ENCODE measurements at regions not wholly inside any gene's neighbourhood (a gene's known extent, or its start where the extent isn't known, plus 50 kb on each side); places are given as distances from the start of the nearest gene placed in this dataset.

DNA sequence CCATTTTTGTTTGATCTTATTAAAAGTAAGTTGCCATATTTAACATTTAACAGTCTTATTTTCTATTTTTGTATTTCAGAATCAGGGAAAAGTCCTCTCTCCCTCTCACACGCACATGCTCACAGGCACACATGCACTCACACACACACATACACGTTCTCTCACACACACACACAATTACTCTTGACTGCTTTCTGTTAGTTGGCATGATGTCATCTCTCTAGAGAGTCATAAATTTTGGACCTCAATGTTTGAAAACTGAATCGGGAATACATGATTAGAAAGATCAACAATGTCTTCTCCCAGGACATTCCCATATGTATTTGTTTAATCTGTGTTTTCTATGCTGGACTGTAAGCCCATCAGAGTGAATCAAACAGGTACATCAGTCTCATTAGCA, 165.7 kb upstream of the AHR start:
- no peak for DNase-seq

DNA sequence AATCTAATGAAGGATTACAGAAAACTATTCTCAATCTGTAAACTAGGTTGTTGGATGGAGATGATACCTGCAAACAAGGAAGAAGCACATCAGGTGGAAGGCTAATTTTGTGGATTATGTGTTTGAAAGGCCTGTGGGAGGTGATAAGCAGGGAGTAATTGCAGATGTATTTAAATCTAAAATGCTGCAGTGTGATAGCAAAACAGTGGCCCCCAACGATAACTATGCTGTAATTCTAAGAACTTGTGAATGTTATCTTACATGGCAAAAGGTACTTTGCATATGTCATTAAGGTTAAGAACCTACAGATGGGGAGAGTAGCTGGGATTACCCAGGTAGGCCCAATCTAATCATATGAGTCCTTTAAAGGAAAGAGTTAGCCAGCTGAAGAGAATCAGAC, 164.5 kb upstream of the AHR start:
- DNase-seq: no peak

DNA sequence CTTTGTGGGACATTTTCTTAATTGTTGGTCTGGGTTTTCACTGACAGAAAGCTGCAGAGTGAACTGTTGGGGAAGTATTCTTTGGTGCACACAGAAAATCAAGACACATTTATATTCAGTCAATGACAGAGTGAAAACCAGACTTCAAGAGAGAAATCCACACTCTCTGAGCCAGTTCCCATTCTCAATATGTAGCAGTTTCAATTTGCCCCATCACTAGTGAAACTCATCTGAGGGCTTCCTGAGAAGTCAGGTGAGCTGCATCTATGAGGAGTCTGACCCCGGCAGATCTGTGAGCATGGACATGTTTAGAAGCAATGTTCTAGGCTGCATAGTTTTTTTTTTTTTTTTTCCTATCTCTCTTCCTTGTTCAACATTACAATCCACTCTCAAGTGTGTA, 163.7 kb upstream of the AHR start:
- no peak for DNase-seq

DNA sequence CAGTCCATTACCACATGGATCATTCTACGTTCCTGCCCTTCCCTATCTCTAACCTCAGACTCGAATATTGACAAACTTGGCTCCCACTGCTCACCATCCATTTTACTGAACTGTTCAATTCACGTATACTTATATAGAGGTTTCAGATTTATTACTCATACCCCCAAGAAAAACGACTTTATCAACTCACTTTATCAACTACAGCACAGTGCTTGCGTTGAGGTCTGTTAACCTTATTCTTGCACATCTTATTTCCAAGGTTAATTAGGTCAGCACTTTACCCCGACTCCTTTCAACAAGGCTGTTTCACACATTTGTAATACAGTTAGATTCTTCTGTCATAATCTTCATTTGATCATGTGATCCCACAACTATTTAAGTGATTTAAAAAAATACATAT, 162.3 kb upstream of the AHR start:
- no peak for DNase-seq

DNA sequence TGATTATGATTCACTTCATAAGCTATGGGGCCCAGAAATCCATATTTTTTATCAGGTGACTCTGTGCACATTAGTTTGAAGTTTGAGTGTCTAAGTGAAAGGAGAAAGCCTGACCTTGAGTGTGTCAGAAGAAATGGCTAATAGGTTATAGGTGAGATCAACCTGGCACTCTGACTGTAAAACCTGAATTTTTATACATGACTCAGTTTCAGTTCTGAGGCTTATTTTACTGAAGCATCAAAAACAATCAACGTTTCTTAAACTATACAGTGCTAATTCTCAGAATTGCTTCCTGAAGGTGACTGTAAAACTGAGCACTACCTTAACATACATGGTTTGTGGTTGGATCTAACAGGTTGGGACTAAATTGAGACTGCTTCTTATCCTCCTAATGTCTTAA, 159.4 kb upstream of the AHR start:
- DNase-seq: no peak

DNA sequence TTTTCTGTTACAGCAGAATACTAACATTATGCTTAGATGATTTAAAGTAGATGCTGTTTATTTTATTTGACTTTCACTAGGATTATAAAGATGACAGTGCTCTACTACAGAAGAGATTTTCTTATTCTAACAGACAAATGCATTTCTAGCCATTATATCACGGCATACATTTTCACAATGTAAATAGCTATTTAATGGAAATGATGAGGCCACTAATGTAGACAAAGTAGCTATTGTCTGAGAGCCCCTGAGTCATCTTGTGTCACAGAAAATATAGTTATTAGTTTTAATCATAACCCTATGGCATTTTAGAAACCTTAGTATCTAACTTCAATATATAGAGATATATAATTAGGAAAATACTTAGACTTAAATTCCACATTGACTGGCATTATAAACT, 158.0 kb upstream of the AHR start:
- no peak for DNase-seq

DNA sequence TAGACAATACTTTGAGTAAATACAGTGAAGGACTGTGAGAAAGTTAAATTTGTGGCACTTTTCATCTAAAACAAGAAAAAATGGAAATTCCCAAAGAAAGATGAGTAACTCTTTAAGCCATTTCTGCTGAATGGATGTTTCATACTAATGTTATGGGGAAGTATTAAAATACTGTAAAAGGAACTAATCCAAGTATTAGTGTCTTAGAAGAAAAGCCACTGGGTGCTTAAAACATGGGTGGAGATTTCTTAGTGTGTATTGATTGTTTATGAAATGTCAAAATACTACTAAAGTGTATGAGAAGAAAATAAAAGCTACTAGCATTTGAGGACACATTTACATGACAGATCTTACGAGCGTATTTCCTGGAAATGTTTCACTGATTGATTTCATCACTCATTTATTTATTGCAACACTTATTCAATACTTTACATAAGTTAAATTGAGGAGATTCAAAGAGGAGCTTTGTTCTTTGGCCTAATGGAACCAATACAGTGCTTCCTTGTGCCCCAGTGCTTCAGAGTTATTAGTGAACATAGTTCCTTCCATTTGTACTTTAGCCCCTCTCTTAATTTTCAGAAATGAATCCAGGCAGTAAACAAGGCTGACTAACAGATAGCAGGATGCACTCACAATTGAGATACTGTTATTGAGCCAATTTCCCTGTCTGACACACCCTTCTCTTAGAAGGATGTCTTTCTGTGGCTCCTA, 155.5 kb upstream of the AHR start:
- DNase-seq: no peak

DNA sequence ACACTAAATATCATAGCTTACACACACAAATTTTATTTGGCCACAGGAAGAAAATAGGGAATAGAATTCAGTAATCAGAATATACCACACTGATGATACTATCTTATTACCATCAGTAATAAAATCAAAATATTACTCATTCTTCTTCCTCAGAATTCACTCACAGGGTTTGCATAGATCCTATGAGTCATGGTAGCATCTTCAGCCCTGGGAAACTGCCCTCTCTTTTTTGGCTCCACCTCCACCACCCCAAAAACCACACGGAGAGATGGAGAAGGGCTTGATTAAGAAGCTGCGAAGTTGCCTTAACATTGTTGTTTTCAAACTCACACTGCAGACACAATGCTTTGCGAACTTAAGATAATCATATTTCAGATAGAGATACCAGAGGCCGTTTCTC, 154.1 kb upstream of the AHR start:
- DNase-seq: peak; percentile 68

DNA sequence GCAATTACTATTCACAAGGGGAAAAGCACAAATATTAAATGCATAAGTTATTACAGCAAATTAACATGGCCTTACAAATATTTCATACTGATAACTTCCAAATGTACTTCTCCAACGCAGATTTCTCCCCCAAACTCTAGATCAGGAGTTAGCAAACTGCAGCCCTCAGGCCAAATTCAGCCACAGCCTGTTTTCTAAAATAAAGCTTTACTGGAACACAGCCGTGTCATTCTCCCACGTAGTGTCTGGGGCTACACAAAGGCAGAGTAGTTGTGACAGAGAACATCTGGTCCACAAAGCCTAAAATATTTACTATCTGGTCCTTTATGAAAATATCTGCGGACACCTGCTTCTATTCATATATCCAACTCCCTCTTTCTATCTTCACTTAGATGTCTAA, 151.8 kb upstream of the AHR start:
- no peak for DNase-seq

DNA sequence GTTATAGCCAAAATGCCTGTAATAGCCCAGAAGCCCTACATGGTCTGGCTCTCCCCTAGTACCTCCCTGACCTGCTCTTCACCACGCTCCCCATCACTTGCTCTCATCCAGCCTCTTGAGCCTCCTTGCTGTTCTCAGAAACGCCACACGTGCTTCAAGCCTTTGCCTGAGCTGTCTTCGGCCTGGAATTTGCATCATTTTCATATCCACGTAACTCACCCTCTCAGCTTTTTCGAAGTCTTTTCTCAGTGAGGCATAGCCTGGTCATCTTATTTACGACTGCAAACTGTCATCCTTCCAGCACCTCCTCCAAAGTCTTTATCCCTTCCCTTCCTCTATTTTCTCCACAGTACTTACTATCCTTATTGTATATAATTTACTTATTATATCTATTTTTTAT, 151.0 kb upstream of the AHR start:
- no peak for DNase-seq

DNA sequence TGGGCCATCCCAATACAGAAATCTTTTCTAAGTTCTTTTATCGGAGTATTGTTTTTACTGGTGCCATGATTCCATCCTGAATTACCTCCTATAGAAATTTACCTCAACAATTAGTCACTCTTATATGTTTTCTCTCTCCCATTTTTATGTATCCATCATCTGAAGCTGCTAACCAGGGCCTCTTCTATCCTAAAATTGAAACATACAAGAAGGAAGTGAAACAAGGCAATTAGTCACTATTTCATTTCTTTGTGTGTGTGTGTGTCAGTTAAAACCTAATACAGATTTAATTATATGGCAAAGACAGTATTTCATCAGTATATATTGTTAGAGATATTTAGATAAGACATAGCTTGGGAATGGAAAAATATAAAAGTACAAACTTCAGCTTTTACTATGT, 148.4 kb upstream of the AHR start:
- DNase-seq: no peak

DNA sequence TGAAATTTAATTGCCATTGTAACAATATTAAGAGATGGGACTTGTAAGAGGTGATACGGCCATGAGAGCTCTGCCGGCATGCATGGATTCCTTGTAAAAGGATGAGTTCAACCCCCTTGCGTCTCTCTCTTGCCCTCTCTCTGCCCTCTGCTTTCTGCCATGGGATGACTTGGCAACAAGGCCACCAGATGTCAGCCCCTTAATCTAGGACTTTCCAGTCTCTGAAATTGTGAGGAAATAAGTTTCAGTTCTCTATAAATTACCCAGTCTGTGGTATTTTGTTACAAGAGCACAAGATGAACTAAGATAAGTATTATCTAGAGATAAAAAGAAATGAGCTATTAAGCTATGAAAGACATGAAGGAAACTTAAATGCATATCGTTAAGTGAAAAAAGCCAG, 145.7 kb upstream of the AHR start:
- DNase-seq: no peak

DNA sequence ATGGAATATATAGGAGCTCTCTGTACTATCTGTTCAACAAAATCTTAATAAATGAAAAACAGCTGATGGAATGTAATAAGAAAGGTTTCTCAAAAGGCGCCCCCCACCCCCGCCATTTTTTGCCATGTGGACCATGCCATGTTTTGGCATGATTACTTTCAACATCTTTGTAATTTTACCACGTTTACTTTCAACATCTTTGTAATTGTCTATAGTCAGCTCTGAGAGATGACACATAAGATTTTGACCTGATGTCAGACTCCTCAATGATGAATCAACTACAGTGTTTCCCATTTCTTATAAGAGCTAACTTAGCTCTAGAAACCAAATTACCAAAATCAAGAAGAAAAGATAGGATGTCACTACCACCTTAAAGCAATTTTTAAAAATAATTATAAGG, 144.9 kb upstream of the AHR start:
- no peak for DNase-seq

DNA sequence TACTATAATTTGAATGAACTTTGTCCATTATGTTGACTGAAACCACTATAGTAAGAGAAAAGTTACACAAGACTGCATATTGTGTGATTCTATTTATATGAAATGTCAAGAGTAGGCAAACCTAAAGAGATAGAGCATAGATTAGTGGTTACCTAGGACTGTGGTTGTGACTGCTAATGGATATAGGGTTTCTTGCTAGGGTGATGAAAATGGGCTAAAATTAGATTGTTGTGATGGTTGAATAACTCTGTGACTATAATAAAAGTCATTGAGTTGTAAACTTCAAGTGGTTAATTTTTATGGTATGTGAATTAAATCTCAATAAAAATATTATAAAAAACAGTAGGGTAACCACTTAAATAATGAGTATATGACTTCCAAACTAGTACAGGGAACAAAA, 142.9 kb upstream of the AHR start:
- no peak for DNase-seq

DNA sequence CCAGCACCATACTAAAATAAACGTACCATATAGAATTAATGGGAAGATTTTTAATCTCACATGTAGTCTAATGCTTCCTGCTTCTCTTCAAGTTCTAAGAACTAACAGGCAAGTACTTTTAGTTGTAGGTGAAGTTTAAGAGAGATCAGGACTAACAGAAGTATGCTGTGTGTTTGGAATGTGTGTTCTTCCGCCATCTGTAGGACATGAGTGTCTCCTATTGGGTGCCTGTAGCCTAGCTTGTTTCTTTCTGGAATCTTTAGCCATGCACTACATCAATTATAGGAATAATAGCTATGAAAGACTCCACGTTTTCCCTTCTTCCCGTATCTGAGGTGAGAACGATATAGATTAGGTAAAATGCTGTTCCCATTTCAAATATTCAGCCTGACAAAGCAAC, 140.2 kb upstream of the AHR start:
- no peak for DNase-seq

DNA sequence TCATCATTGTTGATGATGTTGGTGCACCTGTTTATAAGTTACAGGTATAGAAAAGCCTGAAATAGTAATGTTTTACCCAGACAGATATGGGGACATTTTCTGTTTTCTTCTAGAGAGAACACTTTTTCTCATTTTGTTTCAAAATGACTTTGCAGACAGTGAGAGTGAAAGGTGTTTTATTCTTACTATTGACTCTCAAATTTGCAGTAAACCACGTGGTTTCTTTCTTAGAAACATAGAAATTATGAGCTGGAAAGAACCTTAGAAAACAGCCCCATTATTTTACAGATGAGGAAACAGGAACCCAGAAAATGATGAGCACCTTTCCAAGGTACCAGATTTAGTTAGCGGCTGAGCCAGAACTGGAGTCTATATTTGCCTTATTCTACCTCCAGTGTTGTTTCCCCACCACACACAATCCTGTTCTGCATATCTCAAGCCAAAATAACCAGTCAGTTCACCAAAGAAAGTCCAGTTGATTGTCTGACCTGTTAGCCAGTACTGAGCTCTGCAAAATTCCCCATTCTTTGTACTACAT, 138.9 kb upstream of the AHR start:
- DNase-seq: no peak

DNA sequence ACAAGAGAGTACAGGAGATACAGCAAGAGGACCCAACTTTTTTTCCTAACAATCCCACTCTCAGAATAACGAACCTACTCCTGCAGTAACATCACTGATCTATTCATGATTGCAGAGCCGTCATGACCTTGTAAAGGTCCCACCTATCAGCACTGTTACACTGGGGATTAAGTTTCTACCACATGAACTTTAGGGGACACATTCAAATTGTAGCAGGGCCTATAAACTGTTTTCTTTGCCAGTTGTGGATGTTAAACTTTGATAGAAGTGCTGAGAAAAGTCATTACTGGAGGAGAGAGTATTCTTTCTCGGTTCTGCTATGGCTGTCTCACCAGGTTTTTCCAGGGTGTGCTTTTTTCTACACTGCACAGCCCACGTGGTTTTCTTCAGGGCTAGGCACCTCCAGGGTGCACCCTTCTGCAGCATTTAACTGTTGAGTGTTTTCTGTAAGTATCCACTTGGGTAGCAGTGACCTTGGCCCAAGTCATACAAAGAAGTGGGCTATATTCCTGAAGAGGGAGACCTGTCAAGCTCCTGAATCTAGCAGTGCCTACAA, 131.6 kb upstream of the AHR start:
- DNase-seq: peak; percentile 6

DNA sequence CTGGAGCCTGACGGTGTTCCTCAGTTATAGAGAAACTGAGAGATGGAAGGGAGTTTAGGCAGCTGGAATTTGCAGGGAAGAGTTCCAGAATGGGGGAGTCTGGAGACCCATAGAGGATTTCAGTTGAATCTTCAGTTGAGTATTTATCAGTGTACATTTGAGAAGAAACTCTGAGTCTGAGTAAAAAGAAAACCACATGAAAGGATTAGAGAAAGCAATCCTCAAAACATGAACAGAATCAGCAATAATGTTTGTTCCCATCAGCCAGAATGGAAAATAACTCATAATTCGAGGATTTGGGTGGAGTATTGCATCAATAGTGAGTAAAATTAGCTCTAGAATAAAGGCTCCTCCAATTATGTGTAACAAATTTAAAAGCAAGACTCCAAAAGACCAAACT, 130.0 kb upstream of the AHR start:
- DNase-seq: no peak

DNA sequence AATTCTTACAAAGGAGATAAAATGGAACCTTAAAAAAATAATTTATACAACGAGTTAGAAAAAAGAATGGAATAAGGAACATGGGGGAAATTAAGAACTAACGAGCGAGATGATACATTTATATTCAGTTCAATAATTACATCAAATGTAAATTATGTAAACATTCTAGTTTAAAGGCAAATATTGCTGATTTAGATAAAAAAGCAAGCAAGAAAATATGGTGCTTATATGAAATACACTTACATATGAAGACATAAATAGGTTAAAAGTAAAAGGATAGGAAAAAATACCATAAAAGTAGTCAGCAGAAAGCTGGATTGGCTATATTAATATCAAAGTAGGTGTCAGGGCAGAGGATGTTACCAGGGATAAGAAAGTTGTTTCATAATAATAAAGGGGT, 127.0 kb upstream of the AHR start:
- DNase-seq: no peak

DNA sequence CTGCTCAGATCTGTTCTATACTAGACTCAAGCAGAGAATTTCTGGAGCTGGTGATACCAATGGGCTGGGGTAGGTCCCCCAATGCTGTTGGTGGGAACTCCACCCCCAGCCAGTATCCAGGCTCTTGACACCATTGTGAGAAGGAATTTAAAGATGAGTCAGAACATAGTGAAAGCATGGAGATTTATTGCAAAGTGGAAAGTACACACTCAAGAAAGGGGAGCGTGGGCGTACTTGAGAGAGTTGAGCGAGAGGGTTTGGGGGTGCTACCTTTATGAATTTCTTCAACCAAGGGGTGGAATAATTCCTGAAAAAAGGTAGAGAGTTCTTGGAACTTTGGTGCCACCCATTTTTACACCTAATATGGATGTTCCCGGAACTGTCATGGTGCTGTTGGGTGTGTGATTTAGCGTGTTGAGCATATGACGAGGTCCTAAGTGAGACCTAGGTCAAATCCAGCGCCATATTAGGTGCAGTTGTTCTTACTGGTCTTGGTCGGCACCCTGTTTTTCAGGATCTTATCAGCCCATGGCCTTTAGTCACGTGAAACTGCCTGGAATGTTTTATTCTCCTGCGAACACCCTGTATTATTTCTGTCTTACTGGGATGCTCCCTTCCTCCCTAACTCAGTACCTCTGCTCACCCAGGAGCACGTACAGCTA, 122.0 kb upstream of the AHR start:
- no peak for DNase-seq

DNA sequence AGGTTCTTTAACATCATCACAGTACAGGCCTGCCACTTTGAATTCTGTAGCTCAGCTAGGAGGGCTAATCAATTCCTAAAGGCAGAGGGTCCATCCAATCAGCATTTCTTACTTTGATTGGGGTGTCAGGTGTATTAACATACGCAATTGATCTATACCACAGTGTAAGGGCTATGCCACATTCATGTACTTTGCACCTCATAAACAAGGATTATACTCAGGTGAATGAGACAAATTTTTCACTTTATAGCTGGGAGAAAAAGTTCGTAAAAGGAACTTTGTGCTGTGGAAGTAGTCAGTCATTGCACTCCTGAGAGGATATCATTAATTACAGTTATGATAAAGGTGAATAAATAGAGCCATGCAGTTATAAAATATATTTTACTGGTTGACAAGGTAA, 119.9 kb upstream of the AHR start:
- no peak for DNase-seq

DNA sequence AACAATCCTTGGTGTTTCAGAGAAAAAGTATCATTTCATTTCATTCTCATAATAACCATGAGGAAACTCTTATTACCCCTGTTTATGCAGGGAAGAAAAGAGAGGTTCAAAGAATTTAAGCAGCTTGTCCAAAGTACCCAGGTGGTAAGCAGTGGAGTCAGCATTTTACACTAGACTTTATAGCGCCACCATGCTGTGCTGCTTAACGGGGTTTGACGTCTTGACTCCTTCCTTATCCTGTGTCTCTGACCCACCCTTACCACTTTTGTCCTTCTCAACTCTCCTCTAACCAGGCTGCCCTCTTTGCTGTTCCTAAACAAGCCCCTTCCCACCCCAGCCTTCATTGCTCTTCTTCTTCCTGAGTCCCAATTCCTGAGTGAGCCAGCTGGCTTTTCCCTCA, 117.0 kb upstream of the AHR start:
- no peak for DNase-seq

DNA sequence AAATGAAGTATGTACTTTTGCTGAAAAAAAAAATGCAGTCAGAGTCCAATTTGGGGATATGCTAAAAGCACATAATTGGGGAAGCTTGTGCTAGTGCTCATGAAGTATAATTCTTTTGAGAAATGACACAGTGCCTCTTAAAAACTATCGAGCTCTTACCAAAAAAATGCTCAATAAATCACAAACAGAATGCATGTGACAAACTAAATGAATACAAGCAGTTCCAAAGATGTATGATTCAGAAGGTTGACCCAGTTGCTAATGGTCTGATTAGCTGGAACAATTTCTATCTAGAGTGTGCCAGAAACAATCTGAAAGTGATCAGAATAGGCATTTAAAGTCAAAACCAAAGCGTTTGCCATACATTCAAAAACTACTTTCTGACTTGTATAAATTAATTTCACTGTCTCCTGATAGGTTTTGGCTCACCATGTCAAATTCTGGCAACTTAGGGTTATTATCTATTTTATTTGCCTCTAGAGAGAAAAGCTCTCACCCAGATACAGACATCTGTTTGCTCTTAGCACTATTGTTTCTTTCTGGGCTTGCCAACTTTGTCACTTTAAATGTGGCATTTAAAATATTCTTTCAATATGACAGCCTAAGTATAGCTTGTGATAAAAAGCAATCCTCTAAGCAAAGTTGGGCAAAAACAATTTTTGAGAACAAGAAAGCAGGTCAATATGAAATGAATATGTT, 114.7 kb upstream of the AHR start:
- DNase-seq: no peak

Data from stimulated activated naive CD4-positive, alpha-beta T cell treated with Interleukin-2 at 50 U/mL for 16 hours (primary cell).